H1 (cell line): ENCODE measurements at regions not wholly inside any gene's neighbourhood (a gene's known extent, or its start where the extent isn't known, plus 50 kb on each side); places are given as distances from the start of the nearest gene placed in this dataset.

Source experiments
- CTCF ChIA-PET: fragments of 300-600 bp; sonication (Branson Sonifier 250); formaldehyde crosslinking; loops from one replicate; lab custom pipeline; 2021; ENCODE audit not compliant: partially characterized antibody; lab: Charles Lee
- POLR2A ChIA-PET: fragments of 300-600 bp; sonication (Branson Sonifier 250); formaldehyde crosslinking; loops from one replicate; lab custom pipeline; 2021; ENCODE audit warnings: inconsistent platforms; ENCODE audit not compliant: partially characterized antibody; lab: Charles Lee
- DNase-seq, 2 experiments: peaks; one replicate each; pipeline versions ENCODE4 v3.0.0 to v3.0.0-alpha.2; 2010 to 2022; ENCODE audit warnings: low spot score in 2 of 2, low read depth in 1 of 2, mixed read lengths in 1 of 2
- FAIRE-seq: peaks from 2 replicates; lab custom pipeline; 2011; peaks lifted over from hg19 to GRCh38; lab: Jason Lieb, UNC
- H2AFZ ChIP-seq: 2 replicates; pipeline ENCODE4 v1.8.1; 2012; ENCODE audit warnings: low read length, inconsistent platforms
- H2AK5ac ChIP-seq: 2 replicates; pipeline ENCODE4 v1.6.1; 2013; ENCODE audit warnings: low read depth, low read length
- H2BK120ac ChIP-seq: replicated peaks from 2 replicates; pipeline ENCODE3; 2013; ENCODE audit warnings: low read depth, low read length, inconsistent platforms
- H2BK12ac ChIP-seq: 2 replicates; pipeline ENCODE4 v1.6.1; 2013; ENCODE audit warnings: low read depth, low read length
- H2BK15ac ChIP-seq: 2 replicates; pipeline ENCODE4 v1.6.1; 2013; ENCODE audit warnings: low read length
- H2BK20ac ChIP-seq: 2 replicates; pipeline ENCODE4 v1.6.1; 2013; ENCODE audit warnings: low read length
- H2BK5ac ChIP-seq: 2 replicates; pipeline ENCODE4 v1.6.1; 2013; ENCODE audit warnings: low read depth, low read length
- H3K14ac ChIP-seq: 2 replicates; pipeline ENCODE4 v1.6.1; 2013; ENCODE audit warnings: inconsistent platforms; ENCODE audit not compliant: insufficient read length
- H3K18ac ChIP-seq: 2 replicates; pipeline ENCODE4 v1.6.1; 2013; ENCODE audit warnings: low read length; ENCODE audit errors: extremely low read depth
- H3K23ac ChIP-seq: 2 replicates; pipeline ENCODE4 v1.6.1; 2013; ENCODE audit warnings: inconsistent platforms; ENCODE audit not compliant: insufficient read length
- H3K23me2 ChIP-seq: 2 replicates; pipeline ENCODE4 v1.6.1; 2013; ENCODE audit warnings: low read depth, low read length
- H3K27ac ChIP-seq: 2 replicates; pipeline ENCODE4 v1.6.1; 2011; ENCODE audit warnings: low read depth, low read length, inconsistent platforms
- H3K27me3 ChIP-seq, 4 experiments: replicated peaks in 1 of 4; 1 replicate in 1 of 4; 2 replicates in 3 of 4; pipeline versions ENCODE4 v1.6.1 to v1.8.1; 2011 to 2013; ENCODE audit warnings: low read length in 3 of 4, mild to moderate bottlenecking in 3 of 4, inconsistent platforms in 2 of 4, mixed read lengths in 2 of 4, moderate library complexity in 1 of 4; ENCODE audit not compliant: control insufficient read depth in 3 of 4, insufficient read depth in 3 of 4; ENCODE audit errors: extremely low read depth in 1 of 4
- H3K36me3 ChIP-seq, 4 experiments: 2 replicates each; pipeline versions ENCODE4 v1.6.1 to v1.8.1; 2011 to 2013; ENCODE audit warnings: mild to moderate bottlenecking in 4 of 4, low read length in 3 of 4, moderate library complexity in 2 of 4, control low read depth in 1 of 4, inconsistent platforms in 1 of 4; ENCODE audit not compliant: insufficient read depth in 4 of 4, control insufficient read depth in 2 of 4
- H3K4ac ChIP-seq: replicated peaks from 2 replicates; pipeline ENCODE3; 2013; ENCODE audit warnings: low read length, low read depth, mixed read lengths, inconsistent platforms; ENCODE audit not compliant: insufficient read length
- H3K4me1 ChIP-seq, 4 experiments: replicated peaks in 1 of 4; 1 replicate in 1 of 4; 2 replicates in 3 of 4; pipeline versions ENCODE4 v1.6.1 to v1.8.1; 2011 to 2013; ENCODE audit warnings: low read length in 3 of 4, inconsistent platforms in 2 of 4, mixed read lengths in 1 of 4; ENCODE audit not compliant: insufficient read depth in 4 of 4, control insufficient read depth in 3 of 4
- H3K4me2 ChIP-seq, 2 experiments: 2 replicates each; pipeline versions ENCODE4 v1.6.1 to v1.8.1; 2011 to 2013; ENCODE audit warnings: low read depth in 2 of 2, low read length in 2 of 2, control low read depth in 1 of 2, inconsistent platforms in 1 of 2, mild to moderate bottlenecking in 1 of 2; ENCODE audit not compliant: insufficient read depth in 1 of 2
- H3K4me3 ChIP-seq, 4 experiments: fragments of 200-600, 300-600 bp in 1 of 4; sonication (generic), shearing (Covaris generic), sonication (Bioruptor Twin) in 1 of 4; 2 replicates each; pipeline versions ENCODE4 v1.5.1 to v1.8.1; 2011 to 2016; ENCODE audit warnings: low read length in 4 of 4, low read depth in 3 of 4, control low read depth in 2 of 4, inconsistent platforms in 2 of 4, mild to moderate bottlenecking in 2 of 4, mixed read lengths in 1 of 4, moderate library complexity in 1 of 4; ENCODE audit not compliant: insufficient read depth in 2 of 4; ENCODE audit errors: extremely low read depth in 1 of 4
- H3K56ac ChIP-seq: replicated peaks from 2 replicates; pipeline ENCODE3; 2013; ENCODE audit warnings: low read depth, mild to moderate bottlenecking, mixed read lengths, low read length, inconsistent platforms; ENCODE audit not compliant: insufficient read length
- H3K79me1 ChIP-seq: 2 replicates; pipeline ENCODE4 v1.6.1; 2013; ENCODE audit warnings: low read depth, low read length, control low read depth
- H3K79me2 ChIP-seq, 2 experiments: 2 replicates each; pipeline versions ENCODE4 v1.6.1 to v1.8.1; 2012 to 2013; ENCODE audit warnings: low read length in 2 of 2, mild to moderate bottlenecking in 2 of 2, inconsistent platforms in 1 of 2; ENCODE audit not compliant: insufficient read depth in 2 of 2, control insufficient read depth in 1 of 2
- H3K9ac ChIP-seq, 4 experiments: replicated peaks in 1 of 4; 1 replicate in 1 of 4; 2 replicates in 3 of 4; pipeline versions ENCODE4 v1.6.1 to v1.8.1; 2011 to 2013; ENCODE audit warnings: low read depth in 3 of 4, low read length in 3 of 4, control low read depth in 2 of 4, mild to moderate bottlenecking in 2 of 4, moderate library complexity in 2 of 4, inconsistent platforms in 1 of 4; ENCODE audit errors: extremely low read depth in 1 of 4
- H3K9me3 ChIP-seq, 2 experiments: 2 replicates each; pipeline versions ENCODE4 v1.6.1 to v1.8.1; 2012 to 2013; ENCODE audit warnings: mild to moderate bottlenecking in 2 of 2, moderate library complexity in 2 of 2, control low read depth in 1 of 2, inconsistent platforms in 1 of 2, low read depth in 1 of 2, low read length in 1 of 2, mixed read lengths in 1 of 2; ENCODE audit not compliant: insufficient read depth in 2 of 2
- H4K20me1 ChIP-seq, 2 experiments: replicated peaks in 1 of 2; 2 replicates each; pipeline versions ENCODE3 to v1.8.1; 2011 to 2013; ENCODE audit warnings: inconsistent platforms in 2 of 2, low read length in 2 of 2, mild to moderate bottlenecking in 1 of 2; ENCODE audit not compliant: insufficient read depth in 2 of 2, control insufficient read depth in 1 of 2
- H4K5ac ChIP-seq: 2 replicates; pipeline ENCODE4 v1.6.1; 2013; ENCODE audit warnings: low read length, low read depth, mixed read lengths, inconsistent platforms; ENCODE audit not compliant: insufficient read length
- H4K8ac ChIP-seq: 2 replicates; pipeline ENCODE4 v1.8.0; 2013; ENCODE audit warnings: mild to moderate bottlenecking, moderate library complexity, low read length, inconsistent platforms; ENCODE audit not compliant: insufficient read depth; ENCODE audit errors: extremely low read depth
- H4K91ac ChIP-seq: replicated peaks from 2 replicates; pipeline ENCODE3; 2013; ENCODE audit warnings: low read length, mixed read lengths, inconsistent platforms; ENCODE audit not compliant: insufficient read length
- WGBS, 2 experiments: shearing (Covaris generic) in 1 of 2; methylation state at CpG; one replicate each; pipeline versions ENCODE4 v1.1.6 to v1.1.7; 2013 to 2015; ENCODE audit warnings: low lambda C conversion rate in 2 of 2, mixed read lengths in 2 of 2, inconsistent platforms in 1 of 2, low coverage in 1 of 2, missing lambda C conversion rate in 1 of 2; ENCODE audit not compliant: insufficient replicate concordance in 2 of 2, insufficient coverage in 1 of 2, insufficient read length in 1 of 2; ENCODE audit errors: extremely low coverage in 1 of 2, missing lambda C conversion rate in 1 of 2; 5-methylcytosine and 5-hydroxymethylcytosine counted together
- TF ChIP-seq, protein P1 (sequence below): IDR thresholded peaks from 2 replicates; pipeline ENCODE4 v1.6.1; 2012; ENCODE audit warnings: inconsistent platforms

DNA sequence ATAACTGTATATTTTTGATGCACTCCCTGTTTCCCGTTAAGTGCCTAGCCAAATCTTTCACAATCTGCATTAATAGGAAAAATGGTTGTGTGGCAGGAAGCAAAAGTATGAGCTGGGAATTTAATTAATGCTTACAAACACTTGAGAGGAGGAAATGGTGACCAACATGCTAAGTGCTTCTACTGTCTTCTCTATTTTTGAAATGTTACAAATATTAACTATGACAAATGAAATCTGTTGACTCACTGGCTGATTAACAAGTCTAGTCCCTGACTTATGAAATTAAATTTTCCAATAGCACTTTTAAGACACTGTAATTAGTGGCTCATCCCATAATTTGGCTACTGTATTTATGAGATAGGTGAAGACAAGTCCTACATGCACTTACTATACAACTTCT lies 446.9 kb upstream of the DPPA4 start:
- WGBS, 2 experiments = 84% methylated on average over 1 of the region's 1 CpG; no CpG with 5 or more reads in 1 of the 2 experiments
- no peak overlapping the region for H2BK20ac ChIP-seq
- H3K4me1 ChIP-seq = no peaks in the 10 kb centered on the region
- no peak overlapping the region for H4K91ac ChIP-seq
- no peak overlapping the region for H4K5ac ChIP-seq
- no peaks in the 10 kb centered on the region for H4K20me1 ChIP-seq
- no peak overlapping the region for H3K4ac ChIP-seq
- H3K56ac ChIP-seq = no peak overlapping the region
- POLR2A ChIA-PET = no interaction called here
- no peak overlapping the region for H2BK120ac ChIP-seq
- no peak overlapping the region for H2BK12ac ChIP-seq
- H3K79me2 ChIP-seq = no peaks in the 10 kb centered on the region
- no peak overlapping the region for H3K4me3 ChIP-seq
- no peaks in the 10 kb centered on the region for H3K23me2 ChIP-seq
- no peak overlapping the region for H3K4me2 ChIP-seq
- H3K9ac ChIP-seq = no peak overlapping the region
- no peak overlapping the region for H2BK5ac ChIP-seq
- H3K36me3 ChIP-seq = no peaks in the 10 kb centered on the region
- H2AFZ ChIP-seq = no peak overlapping the region
- FAIRE-seq (no peak), DNase-seq (no peak)
- CTCF ChIA-PET = no interaction called here
- H3K18ac ChIP-seq = no peak overlapping the region
- no peaks in the 10 kb centered on the region for H3K79me1 ChIP-seq
- H3K14ac ChIP-seq = no peak overlapping the region
- H2BK15ac ChIP-seq = no peak overlapping the region
- no peak overlapping the region for H2AK5ac ChIP-seq
- H3K27me3 ChIP-seq = no peaks in the 10 kb centered on the region
- peaks cover 0 to 5% of the 10 kb centered on the region in 2 experiments; a peak in 1 of 4 replicates for H3K9me3 ChIP-seq
- H3K27ac ChIP-seq = no peak overlapping the region
- no peak overlapping the region for H4K8ac ChIP-seq
- H3K23ac ChIP-seq = no peak overlapping the region
- TF ChIP-seq, protein P1, sequence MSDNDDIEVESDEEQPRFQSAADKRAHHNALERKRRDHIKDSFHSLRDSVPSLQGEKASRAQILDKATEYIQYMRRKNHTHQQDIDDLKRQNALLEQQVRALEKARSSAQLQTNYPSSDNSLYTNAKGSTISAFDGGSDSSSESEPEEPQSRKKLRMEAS = no peak
